GM21423 (cell line): ENCODE measurements at regions not wholly inside any gene's neighbourhood (a gene's known extent, or its start where the extent isn't known, plus 50 kb on each side); places are given as distances from the start of the nearest gene placed in this dataset.
"Not testable (repeated sequence)": the region's sequence is repeated elsewhere in the genome, so short reads cannot be mapped to it uniquely, and the experiment has no call there.

ENCODE experiments used
- ATAC-seq: cut with Tn5 transposase; IDR thresholded peaks from one replicate; pipeline ENCODE4 v1.9.1; 2021; ENCODE audit warnings: mild to moderate bottlenecking, moderate library complexity; ENCODE audit not compliant: unreplicated experiment

DNA sequence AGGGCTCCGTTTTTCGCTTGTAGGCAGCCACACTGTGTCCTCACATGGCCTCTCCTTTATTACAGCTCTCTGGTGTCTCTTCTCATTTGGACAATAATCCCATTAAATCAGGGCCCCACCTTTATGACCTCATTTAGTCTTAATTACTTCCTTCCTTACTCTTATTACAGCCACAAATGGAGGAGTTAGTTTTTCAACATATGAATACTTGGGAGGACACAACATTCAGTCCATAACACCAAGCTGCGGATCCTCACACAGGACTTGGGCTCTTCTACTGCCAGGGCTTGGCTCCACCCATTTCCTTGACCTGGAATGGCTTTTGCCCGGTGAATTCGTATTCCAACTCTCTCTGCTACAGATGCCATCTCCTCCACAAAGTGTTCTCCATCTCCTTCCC is 74.3 kb upstream of the SLC7A14 start:
- no peak for ATAC-seq

DNA sequence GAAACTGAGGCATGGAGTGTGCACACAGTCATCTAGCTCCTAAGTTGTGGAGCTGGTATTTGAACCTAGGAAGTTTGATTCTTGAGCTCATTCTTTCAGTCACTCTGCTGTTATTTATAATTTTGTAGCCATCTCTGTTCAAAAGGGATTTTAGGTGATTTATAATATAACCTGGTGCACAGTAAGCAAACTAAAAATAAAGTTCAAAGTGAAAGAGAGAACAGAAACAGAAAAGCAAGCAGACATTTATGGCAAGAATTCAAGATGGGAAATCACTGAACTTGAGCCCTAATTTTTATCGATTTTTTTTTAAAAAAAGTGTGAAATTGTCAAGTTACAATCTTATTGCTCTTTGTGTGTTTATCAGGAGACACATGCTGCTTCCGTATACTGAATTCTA is 71.4 kb upstream of the SLC7A14 start:
- ATAC-seq = no peak

DNA sequence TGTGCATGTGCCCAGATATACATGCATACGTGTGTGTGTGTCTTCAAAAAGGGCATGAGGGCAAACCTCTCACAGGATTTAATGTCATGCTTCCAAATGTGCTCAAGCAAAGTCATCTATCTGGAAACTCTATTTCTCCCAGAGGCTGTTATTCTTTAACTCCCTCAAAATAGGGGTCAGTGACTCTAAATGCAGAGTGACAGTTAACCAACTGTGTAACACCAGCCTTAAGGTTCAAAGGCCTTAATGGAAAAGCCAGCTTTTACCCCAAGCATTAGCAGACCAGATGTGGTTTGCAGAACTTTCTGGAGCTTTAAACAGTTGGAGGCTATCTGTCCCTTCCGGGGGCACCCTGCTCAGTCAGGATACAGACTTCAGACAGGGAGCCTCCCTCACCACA is 70.4 kb upstream of the SLC7A14 start:
- ATAC-seq = no peak

GRCh38 chr3:170653801-170654200 is 67.9 kb upstream of the SLC7A14 start:
- ATAC-seq = no peak

- no peak for ATAC-seq
Measured at GRCh38 chr3:170651260-170651845, 65.5 kb upstream of the SLC7A14 start.

- ATAC-seq = not testable (repeated sequence)
Measured at GRCh38 chr3:170650557-170650956, 64.7 kb upstream of the SLC7A14 start.

GRCh38 chr3:170644711-170645110 is 58.8 kb upstream of the SLC7A14 start:
- no peak for ATAC-seq

- ATAC-seq = no peak
Measured at GRCh38 chr3:170643831-170644230, 58.0 kb upstream of the SLC7A14 start.

DNA sequence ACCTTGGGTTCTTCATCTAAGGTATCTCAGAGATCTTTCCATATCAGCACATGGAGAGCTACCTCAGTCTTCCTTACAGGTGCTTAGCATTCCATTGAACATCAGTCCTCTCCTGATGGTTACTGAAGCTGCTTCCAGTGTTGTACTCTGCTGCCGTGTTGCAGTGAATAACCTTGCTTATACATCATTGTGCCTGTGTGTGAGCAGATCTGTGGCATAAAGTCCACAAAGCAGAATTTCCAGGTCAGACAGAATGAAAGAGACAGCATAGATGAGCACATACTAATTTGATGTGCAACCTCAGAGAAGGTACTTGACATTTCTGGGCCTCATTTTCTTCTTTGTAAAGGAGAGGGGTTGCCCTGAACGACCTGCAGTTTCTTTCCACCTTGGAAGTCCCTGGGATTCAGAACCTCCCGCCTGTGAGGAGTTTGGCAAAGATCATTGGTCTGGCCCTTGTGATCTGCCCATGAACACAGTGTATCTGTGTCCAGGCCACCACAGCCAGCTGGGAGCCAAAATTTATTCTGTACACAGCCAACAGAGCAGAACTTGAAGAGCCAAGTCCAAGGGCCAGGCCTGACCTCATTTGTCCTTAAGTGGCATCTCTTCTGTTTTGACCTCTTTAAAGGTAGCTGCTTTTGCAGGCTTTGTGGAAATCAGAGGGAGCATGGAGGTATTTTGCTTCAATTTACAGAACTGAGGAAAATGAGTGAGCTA is 57.2 kb upstream of the SLC7A14 start:
- ATAC-seq = no peak

GRCh38 chr3:170641510-170642236 is 55.8 kb upstream of the SLC7A14 start:
- ATAC-seq = no peak

- ATAC-seq = no peak
Measured at GRCh38 chr3:170640737-170641171, 54.9 kb upstream of the SLC7A14 start.

DNA sequence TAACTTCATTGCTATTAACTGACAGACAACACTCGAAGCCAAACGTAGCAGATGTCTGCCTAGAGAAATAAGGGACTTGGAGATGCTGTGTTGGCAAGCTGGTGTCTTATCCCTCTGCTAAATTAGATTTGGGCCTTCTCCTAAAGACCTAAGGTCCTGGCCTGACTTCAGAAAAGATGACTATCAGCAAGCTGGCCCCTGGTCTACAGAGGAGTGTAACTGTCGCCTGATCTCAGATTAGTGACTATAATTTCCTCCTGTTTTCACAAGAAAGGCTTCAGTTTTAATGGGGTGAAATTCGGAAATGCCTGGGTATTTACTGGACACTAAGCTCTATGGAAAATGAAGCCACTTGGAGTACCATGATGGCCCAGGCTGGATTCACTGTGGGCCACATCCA is 53.1 kb upstream of the SLC7A14 start:
- ATAC-seq = no peak

DNA sequence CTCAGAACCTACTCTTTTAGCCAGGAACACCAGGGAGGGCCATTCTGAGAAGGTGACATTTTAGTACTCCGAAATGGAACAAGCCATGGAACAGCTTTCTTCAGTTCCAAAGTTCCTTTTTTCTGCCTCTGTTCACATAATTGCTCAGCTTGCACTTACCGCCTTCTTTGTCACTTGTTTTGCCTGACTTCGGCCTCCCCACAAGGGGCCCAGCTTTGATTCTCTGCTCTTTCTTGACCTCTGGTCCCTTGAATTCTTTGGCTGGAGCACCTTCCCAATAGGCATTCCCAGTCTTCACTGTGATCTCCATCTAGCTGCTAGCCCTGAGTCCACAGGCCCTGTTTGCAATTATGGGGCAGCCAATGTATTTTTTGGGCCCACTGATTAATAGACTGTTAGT is 51.4 kb upstream of the SLC7A14 start:
- ATAC-seq = no peak

- ATAC-seq = no peak
Measured at GRCh38 chr3:170636400-170636973, 50.6 kb upstream of the SLC7A14 start.
